Endodermal cell (in vitro differentiated cells): ENCODE measurements at regions not wholly inside any gene's neighbourhood (a gene's known extent, or its start where the extent isn't known, plus 50 kb on each side); places are given as distances from the start of the nearest gene placed in this dataset.

Experiments
- DNase-seq: peaks from one replicate; pipeline ENCODE4 v3.0.0-alpha.2; 2017
- H3K27ac ChIP-seq: 2 replicates; pipeline ENCODE4 v1.5.1; 2013; ENCODE audit warnings: mild to moderate bottlenecking, low read depth, low read length, moderate library complexity
- H3K27me3 ChIP-seq: 2 replicates; pipeline ENCODE4 v1.6.1; 2013; ENCODE audit warnings: mild to moderate bottlenecking, low read length, moderate library complexity; ENCODE audit not compliant: insufficient read depth, control insufficient read depth, poor library complexity, severe bottlenecking
- H3K36me3 ChIP-seq: 2 replicates; pipeline ENCODE4 v1.7.0; 2013; ENCODE audit warnings: mild to moderate bottlenecking, low read length, moderate library complexity; ENCODE audit not compliant: control insufficient read depth, insufficient read depth
- H3K4me1 ChIP-seq: one replicate; pipeline ENCODE4 v1.7.0; 2013; ENCODE audit warnings: low read length; ENCODE audit not compliant: control insufficient read depth, insufficient read depth
- H3K4me3 ChIP-seq: 2 replicates; pipeline ENCODE4 v1.5.1; 2013; ENCODE audit warnings: mild to moderate bottlenecking, low read length, moderate library complexity
- H3K9ac ChIP-seq: 2 replicates; pipeline ENCODE4 v1.6.1; 2013; ENCODE audit warnings: mild to moderate bottlenecking, low read length, moderate library complexity; ENCODE audit not compliant: poor library complexity, severe bottlenecking; ENCODE audit errors: extremely low read depth
- H3K9me3 ChIP-seq: 2 replicates; pipeline ENCODE4 v1.6.1; 2013; ENCODE audit warnings: mild to moderate bottlenecking, low read length, moderate library complexity; ENCODE audit not compliant: control insufficient read depth
- H3K27ac Mint-ChIP-seq: 2 replicates; pipeline ENCODE4 v1.8.0; 2020; ENCODE audit warnings: mixed read lengths
- H3K27me3 Mint-ChIP-seq: 2 replicates; pipeline ENCODE4 v1.8.0; 2021; ENCODE audit warnings: mild to moderate bottlenecking, mixed read lengths; ENCODE audit not compliant: insufficient read depth
- H3K36me3 Mint-ChIP-seq: 2 replicates; pipeline ENCODE4 v1.8.0; 2020; ENCODE audit warnings: low read depth, mixed read lengths
- H3K4me1 Mint-ChIP-seq: 2 replicates; pipeline ENCODE4 v1.8.0; 2020; ENCODE audit warnings: mixed read lengths
- H3K4me3 Mint-ChIP-seq: 2 replicates; pipeline ENCODE4 v1.8.0; 2020; ENCODE audit warnings: mild to moderate bottlenecking, moderate library complexity, mixed read lengths
- H3K9me3 Mint-ChIP-seq: 2 replicates; pipeline ENCODE4 v1.8.0; 2020; ENCODE audit warnings: mild to moderate bottlenecking, mixed read lengths
- WGBS, 2 experiments: methylation state at CpG; one replicate each; pipeline versions ENCODE4 v1.1.5 to v1.1.7; 2013; ENCODE audit warnings: missing lambda C conversion rate in 2 of 2, mixed read lengths in 1 of 2; ENCODE audit not compliant: insufficient coverage in 1 of 2, insufficient read length in 1 of 2; 5-methylcytosine and 5-hydroxymethylcytosine counted together
- TF ChIP-seq, protein P1 (sequence below): fragments of 200-600 bp; sonication (generic); conservative IDR thresholded peaks from 2 replicates; pipeline ENCODE4 v1.5.0; 2021; ENCODE audit warnings: antibody characterized with exemption, mild to moderate bottlenecking

DNA sequence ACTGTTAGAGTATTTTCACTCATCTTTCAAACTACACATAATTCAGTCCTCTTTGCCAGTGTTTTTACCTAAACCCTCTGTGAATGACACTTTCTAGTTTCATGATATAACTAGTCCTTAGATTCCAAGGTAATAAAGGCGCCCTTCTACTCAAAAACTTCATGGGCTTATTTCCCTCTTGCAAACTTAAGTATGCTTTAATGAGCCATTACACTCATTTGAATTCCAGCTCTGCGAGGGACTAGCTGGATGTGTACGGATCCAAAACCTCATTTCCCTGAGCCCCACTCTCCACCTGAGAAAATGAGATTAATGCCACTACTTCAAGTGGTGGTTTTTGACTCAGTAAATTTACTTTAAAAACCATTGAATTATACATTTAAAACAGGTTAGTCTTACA lies 141.1 kb downstream of the NDUFA12 start:
- peaks cover 5% of the 10 kb centered on the region for H3K27me3 ChIP-seq
- Mint-ChIP-seq H3K27ac (no peak overlapping the region), H3K4me1 (peaks cover 3% of the 10 kb centered on the region), H3K27me3 (peaks cover 3% of the 10 kb centered on the region), H3K9me3 (peaks cover 2% of the 10 kb centered on the region), H3K36me3 (no peaks in the 10 kb centered on the region), H3K4me3 (no peak overlapping the region)
- TF ChIP-seq, protein P1, sequence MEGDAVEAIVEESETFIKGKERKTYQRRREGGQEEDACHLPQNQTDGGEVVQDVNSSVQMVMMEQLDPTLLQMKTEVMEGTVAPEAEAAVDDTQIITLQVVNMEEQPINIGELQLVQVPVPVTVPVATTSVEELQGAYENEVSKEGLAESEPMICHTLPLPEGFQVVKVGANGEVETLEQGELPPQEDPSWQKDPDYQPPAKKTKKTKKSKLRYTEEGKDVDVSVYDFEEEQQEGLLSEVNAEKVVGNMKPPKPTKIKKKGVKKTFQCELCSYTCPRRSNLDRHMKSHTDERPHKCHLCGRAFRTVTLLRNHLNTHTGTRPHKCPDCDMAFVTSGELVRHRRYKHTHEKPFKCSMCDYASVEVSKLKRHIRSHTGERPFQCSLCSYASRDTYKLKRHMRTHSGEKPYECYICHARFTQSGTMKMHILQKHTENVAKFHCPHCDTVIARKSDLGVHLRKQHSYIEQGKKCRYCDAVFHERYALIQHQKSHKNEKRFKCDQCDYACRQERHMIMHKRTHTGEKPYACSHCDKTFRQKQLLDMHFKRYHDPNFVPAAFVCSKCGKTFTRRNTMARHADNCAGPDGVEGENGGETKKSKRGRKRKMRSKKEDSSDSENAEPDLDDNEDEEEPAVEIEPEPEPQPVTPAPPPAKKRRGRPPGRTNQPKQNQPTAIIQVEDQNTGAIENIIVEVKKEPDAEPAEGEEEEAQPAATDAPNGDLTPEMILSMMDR: no peak
- H3K36me3 ChIP-seq: no peaks in the 10 kb centered on the region
- H3K4me1 ChIP-seq: no peaks in the 10 kb centered on the region
- no peak overlapping the region for H3K4me3 ChIP-seq
- no peaks in the 10 kb centered on the region for H3K9me3 ChIP-seq
- 94 to 95% methylated on average over 2 to 3 of the region's 3 CpGs for WGBS, 2 experiments
- no peak for DNase-seq
- H3K9ac ChIP-seq: no peak overlapping the region
- H3K27ac ChIP-seq: no peak overlapping the region

DNA sequence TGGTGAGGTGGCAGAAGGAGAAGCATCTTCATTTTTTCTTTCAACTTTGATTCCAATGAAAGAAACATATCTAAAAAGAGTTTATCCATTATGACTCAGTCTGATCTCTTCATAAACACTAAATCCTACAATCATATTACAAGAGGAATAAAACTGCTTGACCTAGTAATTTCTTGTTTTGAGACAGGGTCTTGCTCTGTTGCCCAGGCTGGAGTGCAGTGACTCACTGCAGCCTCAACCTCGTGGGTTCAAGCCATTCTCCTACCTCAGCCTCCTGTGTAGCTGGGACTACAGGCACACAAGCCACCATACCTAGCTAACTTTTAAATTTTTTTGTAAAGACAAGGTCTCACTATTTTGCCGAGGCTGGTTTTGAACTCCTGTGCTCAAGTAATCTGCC lies 147.2 kb downstream of the NDUFA12 start:
- WGBS, 2 experiments: 87 to 100% methylated on average over 2 of the region's 2 CpGs
- Mint-ChIP-seq H3K27ac (no peak overlapping the region), H3K9me3 (no peaks in the 10 kb centered on the region), H3K36me3 (no peaks in the 10 kb centered on the region), H3K4me3 (no peak overlapping the region), H3K27me3 (no peaks in the 10 kb centered on the region), H3K4me1 (no peaks in the 10 kb centered on the region)
- no peaks in the 10 kb centered on the region for H3K36me3 ChIP-seq
- no peaks in the 10 kb centered on the region for H3K4me1 ChIP-seq
- TF ChIP-seq, protein P1: no peak
- no peak overlapping the region for H3K27ac ChIP-seq
- H3K4me3 ChIP-seq: no peak overlapping the region
- no peaks in the 10 kb centered on the region for H3K9me3 ChIP-seq
- no peaks in the 10 kb centered on the region for H3K27me3 ChIP-seq
- H3K9ac ChIP-seq: no peak overlapping the region
- no peak for DNase-seq

DNA sequence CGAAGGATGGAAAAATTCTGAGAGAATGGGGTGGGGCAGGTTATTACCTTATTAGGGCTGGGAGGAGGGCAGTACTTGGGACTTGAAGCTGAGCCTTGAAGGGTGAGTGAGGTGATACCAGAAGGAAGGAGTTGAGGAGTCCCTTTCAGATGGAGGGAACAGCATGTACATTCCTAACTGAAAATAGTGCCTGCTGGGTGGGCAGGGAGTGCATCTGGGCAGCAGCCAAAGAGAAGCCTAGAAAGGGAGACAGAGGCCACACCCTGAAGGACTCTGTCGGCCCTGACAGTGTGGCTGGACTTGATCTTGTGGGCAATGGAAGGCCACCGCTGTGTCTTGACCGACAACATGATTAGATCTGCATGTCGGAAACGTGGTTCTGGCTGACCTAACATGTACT lies 147.6 kb downstream of the NDUFA12 start:
- Mint-ChIP-seq H3K36me3 (no peaks in the 10 kb centered on the region), H3K27me3 (no peaks in the 10 kb centered on the region), H3K4me3 (no peak overlapping the region), H3K27ac (no peak overlapping the region), H3K4me1 (no peaks in the 10 kb centered on the region), H3K9me3 (no peaks in the 10 kb centered on the region)
- 83 to 87% methylated on average over 6 of the region's 6 CpGs for WGBS, 2 experiments
- H3K36me3 ChIP-seq: no peaks in the 10 kb centered on the region
- H3K9ac ChIP-seq: no peak overlapping the region
- no peak overlapping the region for H3K27ac ChIP-seq
- H3K4me1 ChIP-seq: no peaks in the 10 kb centered on the region
- DNase-seq: no peak
- H3K4me3 ChIP-seq: no peak overlapping the region
- H3K27me3 ChIP-seq: no peaks in the 10 kb centered on the region
- TF ChIP-seq, protein P1: no peak
- no peaks in the 10 kb centered on the region for H3K9me3 ChIP-seq
